ENCODE measurements at regions not wholly inside any gene's neighbourhood (a gene's known extent, or its start where the extent isn't known, plus 50 kb on each side); places are given as distances from the start of the nearest gene placed in this dataset.

GRCh38 chr1:239672256-239672655 lies 285.9 kb downstream of the CHRM3 start:
- no peak overlapping the region for H4K8ac ChIP-seq (ENCODE audit: low read depth in 2 of 2, low read length in 2 of 2)
- no peak overlapping the region for H3K9ac ChIP-seq (ENCODE audit: low read depth, low read length)
- no peaks in the 10 kb centered on the region for H3K4me1 ChIP-seq (ENCODE audit: control insufficient read depth, insufficient read depth, low read length)
- no peaks in the 10 kb centered on the region for H4K20me1 ChIP-seq (ENCODE audit: insufficient read depth, low read length)
- intact Hi-C loops (cut with micrococcal nuclease), result no loop called here
- no peak overlapping the region for H3K14ac ChIP-seq (replicated peaks; ENCODE audit: low read depth, low read length)
- TF ChIP-seq RAD21 (IDR thresholded peaks at IDR 0.05; ENCODE audit: low read length) (no peak), CHD1 (IDR thresholded peaks at IDR 0.05; ENCODE audit: low read depth, low read length) (no peak), MXI1 (IDR thresholded peaks at IDR 0.05; ENCODE audit: borderline replicate concordance, low read depth, low read length) (no peak), RFX5 (IDR thresholded peaks at IDR 0.05; ENCODE audit: low read depth, low read length) (no peak), MAFK (IDR thresholded peaks at IDR 0.05; ENCODE audit: low read depth, low read length) (no peak), CEBPB (IDR thresholded peaks at IDR 0.05; ENCODE audit: low read depth, low read length) (no peak), MAZ (IDR thresholded peaks at IDR 0.05; ENCODE audit: borderline replicate concordance, low read depth, low read length) (no peak), BHLHE40 (IDR thresholded peaks at IDR 0.05; ENCODE audit: low read depth, low read length) (no peak), RCOR1 (IDR thresholded peaks at IDR 0.05; ENCODE audit: insufficient replicate concordance, low read length) (no peak), CTCF (conservative IDR thresholded peaks at IDR 0.05; ENCODE audit: low read depth, low read length) (no peak), FOS (IDR thresholded peaks at IDR 0.05; ENCODE audit: low read depth, low read length) (no peak), ELK1 (IDR thresholded peaks at IDR 0.05; ENCODE audit: borderline replicate concordance, low read depth, low read length) (no peak), SMC3 (IDR thresholded peaks at IDR 0.05; ENCODE audit: low read depth, low read length) (no peak), NFE2L2 (IDR thresholded peaks at IDR 0.05; ENCODE audit: low read depth, low read length) (no peak), POLR2A (IDR thresholded peaks at IDR 0.05; ENCODE audit: low read depth, low read length) (no peak)
- TF ChIP-seq, protein P1, sequence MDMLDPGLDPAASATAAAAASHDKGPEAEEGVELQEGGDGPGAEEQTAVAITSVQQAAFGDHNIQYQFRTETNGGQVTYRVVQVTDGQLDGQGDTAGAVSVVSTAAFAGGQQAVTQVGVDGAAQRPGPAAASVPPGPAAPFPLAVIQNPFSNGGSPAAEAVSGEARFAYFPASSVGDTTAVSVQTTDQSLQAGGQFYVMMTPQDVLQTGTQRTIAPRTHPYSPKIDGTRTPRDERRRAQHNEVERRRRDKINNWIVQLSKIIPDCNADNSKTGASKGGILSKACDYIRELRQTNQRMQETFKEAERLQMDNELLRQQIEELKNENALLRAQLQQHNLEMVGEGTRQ (IDR thresholded peaks at IDR 0.05; ENCODE audit: low read depth, low read length), result no peak
- no peaks in the 10 kb centered on the region for H3K9me1 ChIP-seq (ENCODE audit: insufficient read depth, low read length)
- in situ Hi-C loops (cut with MboI; ENCODE audit: low sequenced_read_pairs), result no loop called here
- ATAC-seq (ENCODE audit: low read depth) (no peak), DNase-seq (no peak)
- H2AFZ ChIP-seq (replicated peaks; ENCODE audit: low read length, poor library complexity), result no peak overlapping the region
- H3K27ac ChIP-seq (ENCODE audit: insufficient read depth, low read length), result no peak overlapping the region
- ChIA-PET CTCF (no interaction called here), POLR2A (ENCODE audit: unreplicated experiment) (no interaction called here)
- dilution Hi-C loops (cut with HindIII; ENCODE audit: low sequenced_read_pairs, unreplicated experiment), result no loop called here
- no peak overlapping the region for H2AK5ac ChIP-seq (ENCODE audit: low read depth, low read length)
- no peak overlapping the region for H2BK15ac ChIP-seq (ENCODE audit: low read depth, low read length)
- H2BK120ac ChIP-seq (ENCODE audit: low read depth, low read length), result no peak overlapping the region
- WGBS, 2 experiments (ENCODE audit: extremely low coverage in 2 of 2, insufficient read length in 1 of 2), result 60% methylated on average over 1 of the region's 1 CpG; no CpG with 5 or more reads in 1 of the 2 experiments
- no peak overlapping the region for H2BK20ac ChIP-seq (ENCODE audit: low read depth, low read length)
- H4K5ac ChIP-seq (ENCODE audit: low read depth, low read length), result no peak overlapping the region
- no peak overlapping the region for H3K4me2 ChIP-seq (ENCODE audit: low read depth, low read length)
- H3K23ac ChIP-seq (ENCODE audit: low read depth, low read length), result no peak overlapping the region
- no peak overlapping the region for H3K18ac ChIP-seq (ENCODE audit: low read depth, low read length)
- peaks cover 11% of the 10 kb centered on the region for H3K9me3 ChIP-seq (ENCODE audit: control insufficient read depth, insufficient read depth, low read length)
- no peak overlapping the region for H4K91ac ChIP-seq (ENCODE audit: insufficient read depth, low read depth, low read length)
- no peak overlapping the region for H2BK5ac ChIP-seq (ENCODE audit: low read depth, low read length, poor library complexity, severe bottlenecking)
- no peak overlapping the region for H3K4ac ChIP-seq (ENCODE audit: low read depth, low read length)
- BruUV-seq (replicated peaks), result no TSS peak
- H3K27me3 ChIP-seq (ENCODE audit: control insufficient read depth, insufficient read depth, low read length), result no peaks in the 10 kb centered on the region
- H3K79me1 ChIP-seq (ENCODE audit: low read depth in 1 of 2, low read length in 2 of 2), result no peaks in the 10 kb centered on the region
- no peak overlapping the region for H2AK9ac ChIP-seq (replicated peaks; ENCODE audit: low read depth, low read length, poor library complexity)
- H3K4me3 ChIP-seq (ENCODE audit: insufficient read depth, low read depth, low read length), result no peak overlapping the region
- H3K56ac ChIP-seq (ENCODE audit: extremely low read depth, insufficient read depth, low read length), result no peak overlapping the region
- no peaks in the 10 kb centered on the region for H3K36me3 ChIP-seq (ENCODE audit: control insufficient read depth, insufficient read depth, low read length)

All from IMR-90 (cell line).